ENCODE measurements at regions not wholly inside any gene's neighbourhood (a gene's known extent, or its start where the extent isn't known, plus 50 kb on each side); places are given as distances from the start of the nearest gene placed in this dataset.
A peak's percentile ranks its signal among the peaks of the same experiment; 100 is the strongest.

- TF ChIP-seq MGA (IDR thresholded peaks at IDR 0.05): peak; percentile 75
- TF ChIP-seq MTA3 (IDR thresholded peaks at IDR 0.05; ENCODE audit: borderline replicate concordance): peak; percentile 96
- TF ChIP-seq ZNF12 (CRISPR knock-in tag; IDR thresholded peaks at IDR 0.05): no peak
- peak; percentile 93; the same call in 1 of the 2 replicates for TF ChIP-seq ZNF584 (CRISPR knock-in tag; IDR thresholded peaks at IDR 0.05; ENCODE audit: low read depth)
- no peak for TF ChIP-seq NKRF (IDR thresholded peaks at IDR 0.05; ENCODE audit: borderline replicate concordance)
- no peak for TF ChIP-seq SLC30A9 (CRISPR knock-in tag; IDR thresholded peaks at IDR 0.05)
- TF ChIP-seq NFRKB (IDR thresholded peaks at IDR 0.05; ENCODE audit: low read depth): peak; percentile 95
- peak; percentile 71; the same call in 1 of the 2 replicates for TF ChIP-seq ATF7 (IDR thresholded peaks at IDR 0.05)
- 0 out of 2 replicates have a peak, but pooled peaks have one; percentile 19 for TF ChIP-seq TSHZ1 (CRISPR knock-in tag; IDR thresholded peaks at IDR 0.05)
Measured at GRCh38 chr3:170730071-170730812, 139.8 kb downstream of the RPL22L1 start (continued).

Data from K562 (cell line).